Stomach (tissue), 4 donors: ENCODE measurements at regions not wholly inside any gene's neighbourhood (a gene's known extent, or its start where the extent isn't known, plus 50 kb on each side); places are given as distances from the start of the nearest gene placed in this dataset.

ENCODE experiments used
- CTCF ChIP-seq, 7 experiments: fragments of 450-650 bp in 4 of 7; fragments of 200-600 bp in 3 of 7; sonication (generic) in 3 of 7; IDR thresholded peaks; one replicate each; pipeline ENCODE4 v1.5.1; 2016 to 2019; ENCODE audit warnings: antibody characterized with exemption in 7 of 7, control low read depth in 2 of 7, mild to moderate bottlenecking in 1 of 7
- POLR2A ChIP-seq, 4 donors: fragments of 450-650 bp; IDR thresholded peaks; one replicate each; pipeline ENCODE4 v1.6.1; 2016; ENCODE audit warnings: antibody characterized with exemption in 4 of 4, control low read depth in 2 of 4, mild to moderate bottlenecking in 1 of 4, moderate library complexity in 1 of 4
- POLR2AphosphoS5 ChIP-seq, 3 donors: sonication (generic); formaldehyde crosslinking; IDR thresholded peaks; one replicate each; pipeline ENCODE4 v1.6.1; 2016; ENCODE audit warnings: antibody characterized with exemption in 3 of 3

DNA sequence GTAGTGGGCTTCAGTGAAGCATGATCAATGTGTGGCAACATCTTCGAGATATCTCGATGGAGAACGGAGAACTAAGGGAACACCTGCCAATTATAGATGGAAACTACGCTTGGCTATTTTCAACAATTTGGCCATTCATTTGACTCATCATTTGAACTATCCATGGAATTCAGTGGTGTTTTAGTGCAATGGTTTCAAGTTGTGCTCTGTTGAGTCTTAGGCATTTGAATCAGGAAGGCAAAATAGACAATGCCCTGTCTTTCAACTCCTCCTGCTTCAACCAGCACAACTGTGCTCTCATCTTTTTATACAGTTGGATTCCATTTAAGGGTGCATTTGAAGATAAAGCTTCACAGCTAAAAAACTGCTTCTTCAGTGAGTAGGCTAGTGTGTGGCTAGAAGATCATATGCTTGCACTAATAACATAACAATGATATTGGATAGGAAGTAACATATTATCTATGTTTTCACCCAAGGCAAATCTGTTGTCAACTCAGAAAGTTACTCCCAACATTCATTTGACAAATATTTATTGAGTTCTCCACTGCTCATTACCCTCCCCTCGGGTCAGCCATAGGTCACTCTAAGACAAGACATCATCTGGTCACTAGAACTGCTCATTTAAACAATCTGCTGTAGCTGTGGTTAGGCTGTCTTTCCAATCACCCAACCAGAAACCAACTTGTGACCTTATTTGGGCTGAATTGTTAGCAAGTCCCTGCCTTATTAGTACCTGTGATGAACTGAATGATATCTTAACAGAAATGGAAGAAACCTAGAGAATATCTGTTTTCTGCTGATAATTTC, 314.1 kb upstream of the SP4 start:
- TF ChIP-seq CTCF (IDR thresholded peaks at IDR 0.05) (no peak), POLR2AphosphoS5 (IDR thresholded peaks at IDR 0.05) (no peak), POLR2A (IDR thresholded peaks at IDR 0.05) (no peak)
